Panc1 (cell line): ENCODE measurements at regions not wholly inside any gene's neighbourhood (a gene's known extent, or its start where the extent isn't known, plus 50 kb on each side); places are given as distances from the start of the nearest gene placed in this dataset.

Experiments
- POLR2AphosphoS5 ChIP-seq: IDR thresholded peaks from 2 replicates; pipeline ENCODE4 v1.6.1; 2012; ENCODE audit warnings: mild to moderate bottlenecking, low read depth, low read length, moderate library complexity
- TF ChIP-seq, protein P1 (sequence below): fragments of 450-650 bp; IDR thresholded peaks from 2 replicates; pipeline ENCODE4 v1.5.1; 2017; ENCODE audit warnings: mild to moderate bottlenecking

DNA sequence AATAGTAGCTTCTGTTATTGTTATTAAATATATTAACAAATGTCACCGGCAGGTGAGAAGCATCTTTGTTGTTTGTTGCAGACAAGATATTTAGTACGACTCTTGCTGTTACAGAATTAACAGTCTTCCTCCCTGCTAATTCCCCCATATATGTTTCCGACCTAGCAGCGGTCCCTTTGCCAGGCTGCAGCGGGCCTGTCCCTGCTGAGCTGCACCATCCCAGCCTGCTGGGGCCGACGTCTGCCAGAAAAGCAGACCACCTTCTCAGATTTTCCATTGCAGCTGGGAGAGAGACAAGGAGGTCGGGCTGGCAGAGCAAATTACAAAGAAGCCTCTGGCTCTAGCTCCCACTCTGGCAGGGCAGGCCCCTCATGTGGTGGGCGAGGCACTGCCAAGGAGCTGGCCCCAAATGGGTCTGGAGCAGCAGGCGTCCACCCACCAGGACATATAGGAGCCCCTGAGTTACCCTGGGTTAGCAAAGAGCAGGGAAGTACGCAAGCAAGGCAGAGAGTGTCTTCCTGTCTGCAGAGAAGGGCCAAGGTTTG lies 142.7 kb downstream of the FOXD2 start:
- TF ChIP-seq POLR2AphosphoS5 = no peak
- TF ChIP-seq, protein P1, sequence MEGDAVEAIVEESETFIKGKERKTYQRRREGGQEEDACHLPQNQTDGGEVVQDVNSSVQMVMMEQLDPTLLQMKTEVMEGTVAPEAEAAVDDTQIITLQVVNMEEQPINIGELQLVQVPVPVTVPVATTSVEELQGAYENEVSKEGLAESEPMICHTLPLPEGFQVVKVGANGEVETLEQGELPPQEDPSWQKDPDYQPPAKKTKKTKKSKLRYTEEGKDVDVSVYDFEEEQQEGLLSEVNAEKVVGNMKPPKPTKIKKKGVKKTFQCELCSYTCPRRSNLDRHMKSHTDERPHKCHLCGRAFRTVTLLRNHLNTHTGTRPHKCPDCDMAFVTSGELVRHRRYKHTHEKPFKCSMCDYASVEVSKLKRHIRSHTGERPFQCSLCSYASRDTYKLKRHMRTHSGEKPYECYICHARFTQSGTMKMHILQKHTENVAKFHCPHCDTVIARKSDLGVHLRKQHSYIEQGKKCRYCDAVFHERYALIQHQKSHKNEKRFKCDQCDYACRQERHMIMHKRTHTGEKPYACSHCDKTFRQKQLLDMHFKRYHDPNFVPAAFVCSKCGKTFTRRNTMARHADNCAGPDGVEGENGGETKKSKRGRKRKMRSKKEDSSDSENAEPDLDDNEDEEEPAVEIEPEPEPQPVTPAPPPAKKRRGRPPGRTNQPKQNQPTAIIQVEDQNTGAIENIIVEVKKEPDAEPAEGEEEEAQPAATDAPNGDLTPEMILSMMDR = no peak
